ENCODE measurements at regions not wholly inside any gene's neighbourhood (a gene's known extent, or its start where the extent isn't known, plus 50 kb on each side); places are given as distances from the start of the nearest gene placed in this dataset.
"Not testable (repeated sequence)": the region's sequence is repeated elsewhere in the genome, so short reads cannot be mapped to it uniquely, and the experiment has no call there.

GRCh38 chr16:59341368-59341767 is 607.3 kb upstream of the GOT2 start:
- no peak overlapping the region for H3K4me3 ChIP-seq (ENCODE audit: low read depth, low read length)
- in situ Hi-C loops (cut with HindIII; ENCODE audit: low sequenced_read_pairs), result no loop called here
- DNase-seq (ENCODE audit: low read depth), result no peak
- TF ChIP-seq CTCF (IDR thresholded peaks at IDR 0.05; ENCODE audit: low read depth, low read length, missing control alignments), result no peak

DNA sequence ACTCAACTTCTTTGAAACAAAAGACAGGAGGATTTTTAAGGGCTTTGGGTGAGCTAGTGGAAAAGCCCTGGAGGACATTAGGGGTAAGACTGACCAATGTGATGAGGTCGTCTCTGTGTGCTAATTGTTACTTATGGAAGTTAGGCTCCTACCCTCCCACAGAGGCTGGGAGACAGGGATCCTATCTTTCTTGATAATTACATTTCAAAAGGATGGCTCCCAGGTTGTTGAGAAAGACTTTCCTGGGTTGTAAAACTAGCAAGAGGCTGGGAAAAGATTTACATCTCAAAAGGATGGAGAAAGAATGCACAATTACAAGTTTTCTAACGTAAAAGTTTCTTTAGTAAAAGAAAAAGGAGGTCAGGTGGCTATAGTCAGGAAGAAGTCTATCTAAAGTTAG is 605.8 kb upstream of the GOT2 start:
- H3K4me3 ChIP-seq (ENCODE audit: low read depth, low read length), result no peak overlapping the region
- no peak for TF ChIP-seq CTCF (IDR thresholded peaks at IDR 0.05; ENCODE audit: low read depth, low read length, missing control alignments)
- in situ Hi-C loops (cut with HindIII; ENCODE audit: low sequenced_read_pairs), result no loop called here
- DNase-seq (ENCODE audit: low read depth), result no peak

GRCh38 chr16:59336136-59336695 is 602.1 kb upstream of the GOT2 start:
- in situ Hi-C loops (cut with HindIII; ENCODE audit: low sequenced_read_pairs), result no loop called here
- H3K4me3 ChIP-seq (ENCODE audit: low read depth, low read length), result no peak overlapping the region
- DNase-seq (ENCODE audit: low read depth), result no peak
- no peak for TF ChIP-seq CTCF (IDR thresholded peaks at IDR 0.05; ENCODE audit: low read depth, low read length, missing control alignments)

GRCh38 chr16:59331708-59332107 is 597.6 kb upstream of the GOT2 start:
- DNase-seq (ENCODE audit: low read depth); in situ Hi-C loops (cut with HindIII; ENCODE audit: low sequenced_read_pairs); H3K4me3 ChIP-seq (ENCODE audit: low read depth, low read length): not testable (repeated sequence)

DNA sequence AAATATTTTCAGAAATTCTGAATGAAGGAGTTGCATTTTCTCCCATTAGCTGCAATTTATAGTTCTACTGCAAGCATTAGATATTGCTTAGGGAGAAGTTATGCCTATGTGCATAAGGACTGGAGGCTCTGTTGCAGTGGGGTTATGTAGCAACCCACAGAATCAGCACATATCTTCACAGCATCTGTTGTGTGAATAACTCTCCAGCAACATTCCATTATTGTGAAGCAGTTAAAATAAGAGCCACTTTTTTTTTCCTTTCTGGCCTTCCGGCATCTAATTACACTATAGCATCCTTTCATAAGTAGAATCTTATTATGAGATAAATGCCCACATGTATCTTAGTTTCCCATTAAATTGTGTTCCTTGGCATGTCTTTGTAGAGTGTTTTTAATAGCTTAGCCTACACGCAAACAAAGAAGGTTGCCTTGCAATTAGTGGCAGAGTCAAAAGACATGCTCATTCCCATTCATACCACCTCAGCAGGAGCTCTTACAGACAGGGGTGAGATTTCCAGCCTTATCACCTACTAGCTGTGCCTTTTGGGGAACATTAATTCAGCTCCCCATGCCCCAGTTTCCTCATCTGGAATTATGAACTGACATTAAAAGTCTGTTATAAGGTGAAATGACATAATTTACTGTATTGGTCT is 596.0 kb upstream of the GOT2 start:
- no peak overlapping the region for H3K4me3 ChIP-seq (ENCODE audit: low read depth, low read length)
- in situ Hi-C loops (cut with HindIII; ENCODE audit: low sequenced_read_pairs), result no loop called here
- TF ChIP-seq CTCF (IDR thresholded peaks at IDR 0.05; ENCODE audit: low read depth, low read length, missing control alignments), result no peak
- no peak for DNase-seq (ENCODE audit: low read depth)

GRCh38 chr16:59328961-59329360 is 594.8 kb upstream of the GOT2 start:
- in situ Hi-C loops (cut with HindIII; ENCODE audit: low sequenced_read_pairs), result no loop called here
- no peak for TF ChIP-seq CTCF (IDR thresholded peaks at IDR 0.05; ENCODE audit: low read depth, low read length, missing control alignments)

GRCh38 chr16:59327894-59328293 is 593.8 kb upstream of the GOT2 start:
- no peak for DNase-seq (ENCODE audit: low read depth)
- in situ Hi-C loops (cut with HindIII; ENCODE audit: low sequenced_read_pairs), result no loop called here
- H3K4me3 ChIP-seq (ENCODE audit: low read depth, low read length), result no peak overlapping the region
- TF ChIP-seq CTCF (IDR thresholded peaks at IDR 0.05; ENCODE audit: low read depth, low read length, missing control alignments), result no peak

More at GRCh38 chr16:59328961-59329360, 594.8 kb upstream of the GOT2 start:
- H3K4me3 ChIP-seq (ENCODE audit: low read depth, low read length), result no peak overlapping the region
- DNase-seq (ENCODE audit: low read depth), result no peak
